ELF-1 (cell line): ENCODE measurements at regions not wholly inside any gene's neighbourhood (a gene's known extent, or its start where the extent isn't known, plus 50 kb on each side); places are given as distances from the start of the nearest gene placed in this dataset.
"Not testable (repeated sequence)": the region's sequence is repeated elsewhere in the genome, so short reads cannot be mapped to it uniquely, and the experiment has no call there.

Source experiments
- DNase-seq: peaks from one replicate; pipeline ENCODE4 v3.0.0-alpha.2; 2016; ENCODE audit warnings: low read depth, low spot score

DNA sequence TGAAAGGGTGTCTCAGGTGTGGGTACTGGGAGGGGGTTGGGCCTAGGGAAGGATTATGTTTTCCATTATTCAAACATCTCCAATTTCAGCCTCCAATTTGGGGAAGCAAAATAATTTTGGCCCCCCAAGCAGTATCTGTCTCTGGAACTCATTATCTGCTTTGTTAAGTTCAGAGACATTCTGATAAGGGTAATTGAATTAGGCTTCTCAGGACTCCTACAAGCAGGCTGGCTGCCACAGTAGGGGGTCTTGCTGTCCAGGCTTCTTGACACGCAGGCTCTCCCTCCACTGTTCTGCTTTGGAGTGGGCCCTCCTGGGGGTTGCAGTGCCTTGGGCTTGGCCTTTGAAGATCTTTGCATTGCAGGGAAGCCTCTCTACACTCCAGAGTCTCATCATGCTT lies 108.1 kb upstream of the SIX2 start:
- DNase-seq = peak; percentile 47

DNA sequence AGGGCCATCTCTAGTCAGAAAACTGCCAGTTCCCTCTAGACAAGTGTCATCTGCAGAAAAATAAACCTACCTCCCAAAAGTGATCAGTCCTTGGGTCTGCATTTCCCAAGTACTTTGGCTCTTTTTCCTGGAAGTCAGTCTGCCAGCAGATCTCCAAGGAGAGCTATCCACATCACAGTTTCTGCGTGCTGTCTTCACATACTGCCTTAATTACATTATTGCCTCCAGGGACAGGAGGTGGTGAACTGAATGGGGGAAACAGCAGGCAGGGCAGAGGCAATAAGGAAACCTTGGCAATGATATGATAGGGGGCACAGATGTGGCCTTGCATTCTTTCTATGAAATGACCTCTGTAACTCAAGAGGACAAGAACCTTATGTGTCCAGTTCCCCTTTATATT lies 105.9 kb upstream of the SIX2 start:
- no peak for DNase-seq

DNA sequence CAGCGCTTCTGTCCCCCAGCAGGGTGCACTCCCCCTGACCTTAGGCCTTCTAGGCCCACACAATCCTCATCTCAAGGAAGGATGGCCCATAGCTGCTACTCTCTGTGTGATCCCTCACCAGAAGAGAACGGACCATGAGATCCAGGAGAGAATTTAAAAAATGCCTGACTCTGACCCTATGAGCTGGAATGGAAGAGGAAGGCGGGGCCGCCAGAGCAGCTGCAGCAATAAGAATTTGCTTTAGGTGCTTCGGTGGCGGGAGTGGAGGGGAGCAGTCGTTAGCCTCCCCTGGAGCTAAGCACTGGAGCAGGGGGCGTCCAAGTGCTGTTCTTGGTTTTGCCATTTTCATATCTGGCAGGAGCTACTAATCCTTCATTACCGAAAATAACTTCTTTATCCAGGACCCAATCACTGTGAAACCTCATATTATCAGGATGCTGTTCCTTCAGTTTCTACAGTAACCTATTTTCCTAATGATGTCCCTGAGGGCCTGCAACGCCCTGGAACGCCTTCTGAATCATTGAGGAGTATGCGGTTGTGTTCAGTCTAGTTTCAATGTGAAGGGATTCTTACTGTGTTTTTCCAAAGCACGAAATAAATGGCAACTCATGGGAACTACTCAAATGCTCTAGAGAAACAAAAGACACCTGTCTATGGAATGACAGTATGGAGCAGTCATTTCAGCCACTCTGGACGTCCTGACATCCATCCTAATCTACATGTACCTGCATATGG lies 105.1 kb upstream of the SIX2 start:
- DNase-seq = peak; percentile 37

DNA sequence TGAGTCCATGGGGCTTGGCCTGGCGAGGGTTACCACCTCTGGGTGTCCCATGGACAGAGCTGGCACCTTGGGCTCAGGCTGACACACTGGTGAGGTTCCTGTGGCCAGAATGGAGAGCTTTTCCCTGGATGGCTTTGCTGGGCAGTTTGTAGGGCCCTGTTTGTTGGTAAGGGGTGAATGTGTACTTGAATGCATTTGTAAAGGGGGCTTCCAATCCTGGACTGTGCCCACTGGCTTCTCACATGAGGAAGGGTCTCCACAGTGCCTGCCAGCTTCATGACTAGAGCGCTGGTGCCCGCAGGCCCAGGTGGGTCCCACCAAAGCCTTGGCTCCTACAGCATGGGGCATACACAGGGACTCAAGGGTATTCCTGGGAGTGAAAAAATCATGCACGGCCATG lies 103.5 kb upstream of the SIX2 start:
- DNase-seq = no peak

DNA sequence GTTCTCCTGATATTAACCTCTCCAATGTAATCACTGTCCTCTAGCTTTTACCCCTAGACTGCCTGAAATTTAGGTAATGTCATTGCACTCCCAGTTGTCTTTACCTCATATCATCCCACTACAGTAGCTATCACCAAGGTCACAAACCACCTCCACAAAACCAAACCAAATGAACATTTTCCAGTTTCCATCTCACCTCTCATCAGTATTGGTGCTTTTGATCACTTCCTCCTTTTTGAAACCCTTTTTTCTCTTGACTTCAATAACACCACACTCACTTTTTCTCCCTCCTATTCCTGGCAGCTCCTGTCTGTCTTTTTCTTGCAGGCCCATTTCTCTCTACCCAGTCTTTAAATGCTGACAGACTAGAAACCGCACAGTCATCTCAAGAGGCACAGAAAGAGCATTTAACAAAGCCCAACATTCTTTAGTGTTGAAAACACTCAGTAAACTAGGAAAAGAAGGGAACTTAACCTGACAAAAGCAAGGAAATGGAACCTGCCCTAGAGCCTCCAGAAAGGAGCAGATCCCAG lies 95.9 kb upstream of the SIX2 start:
- DNase-seq = no peak

DNA sequence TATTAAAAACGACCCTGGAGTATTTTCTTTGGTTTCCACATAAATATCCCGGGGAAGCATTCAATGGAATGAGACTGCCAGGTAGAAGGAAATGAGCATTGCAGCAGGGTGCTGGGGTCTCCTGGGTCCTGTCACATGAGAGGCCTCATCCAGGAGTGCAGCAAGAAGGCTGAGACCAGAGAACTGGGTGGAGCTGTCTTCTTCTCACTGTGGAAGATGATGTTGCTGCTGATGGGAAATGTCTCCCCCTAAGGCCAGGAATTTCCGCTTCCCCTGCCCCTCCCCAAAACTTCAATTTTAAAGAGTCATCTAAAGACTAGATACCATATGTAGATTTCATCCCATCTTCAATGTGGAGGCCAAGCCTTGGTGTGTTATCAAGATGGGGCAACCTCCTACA lies 95.2 kb upstream of the SIX2 start:
- no peak for DNase-seq

DNA sequence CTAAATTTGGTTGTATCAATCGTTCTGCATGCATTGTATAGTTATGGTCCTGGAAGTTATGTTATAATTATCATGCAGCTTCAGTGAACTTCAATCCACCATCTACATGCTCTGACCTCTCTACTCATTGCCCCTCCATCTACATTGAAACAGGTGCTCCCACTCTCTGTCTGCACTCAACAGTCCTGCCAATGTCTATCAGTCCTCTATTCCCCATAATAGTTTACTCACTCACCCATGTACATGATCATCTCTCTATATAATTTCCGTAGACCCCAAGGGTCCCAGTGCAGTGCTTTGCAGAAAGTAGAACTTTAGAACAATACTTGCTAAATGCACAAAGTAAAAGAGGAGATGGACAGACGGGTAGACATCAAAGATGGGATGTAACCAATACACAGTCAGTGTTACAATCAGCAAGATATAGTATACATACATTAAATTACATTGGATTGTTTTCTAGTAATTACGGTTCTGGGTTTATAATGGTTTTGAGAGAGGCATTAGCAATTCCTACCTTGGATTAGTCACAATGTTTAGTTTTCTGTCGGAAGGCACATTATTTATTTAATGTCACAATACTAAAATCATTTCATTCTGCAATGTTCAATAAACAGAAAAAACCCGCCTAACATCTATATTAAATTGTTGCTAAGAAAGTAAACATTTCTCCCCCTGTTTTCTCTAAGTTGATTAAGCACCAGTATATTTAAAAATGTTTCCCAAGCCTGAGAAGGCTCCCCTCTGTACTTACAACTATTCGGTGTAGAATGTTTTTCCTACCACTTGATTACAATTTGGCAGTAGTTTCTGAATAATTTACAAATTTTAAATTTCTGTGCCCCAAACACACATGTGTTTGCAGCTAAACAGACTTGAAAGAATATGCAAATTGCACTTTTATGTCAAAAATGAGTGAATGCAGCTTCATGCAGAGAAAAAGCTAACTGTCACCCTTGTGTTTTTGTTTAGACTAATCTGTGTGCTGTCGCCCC lies 94.4 kb upstream of the SIX2 start:
- no peak for DNase-seq

DNA sequence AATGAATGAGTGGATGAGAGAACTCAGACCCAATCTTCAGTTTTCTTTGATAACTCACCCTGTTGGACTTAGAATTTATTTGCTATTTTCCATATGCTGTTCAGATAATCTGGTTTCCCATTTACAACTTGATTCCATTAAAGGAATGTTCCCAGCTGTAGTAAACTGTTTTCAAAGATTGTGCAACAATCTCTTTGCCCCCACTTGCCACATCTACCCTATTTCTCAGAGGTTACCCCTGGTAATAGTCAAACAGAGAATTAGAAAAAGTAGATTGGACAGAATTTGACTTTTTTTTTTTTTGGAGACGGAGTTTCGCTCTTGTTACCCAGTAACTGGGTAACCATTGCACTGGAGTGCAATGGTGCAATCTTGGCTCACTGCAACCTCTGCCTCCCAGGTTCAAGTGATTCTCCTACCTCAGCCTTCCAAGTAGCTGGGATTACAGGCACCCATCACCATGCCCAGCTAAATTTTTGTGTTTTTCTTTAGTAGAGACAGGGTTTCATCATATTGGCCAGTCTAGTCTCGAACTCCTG lies 93.4 kb upstream of the SIX2 start:
- DNase-seq = no peak

DNA sequence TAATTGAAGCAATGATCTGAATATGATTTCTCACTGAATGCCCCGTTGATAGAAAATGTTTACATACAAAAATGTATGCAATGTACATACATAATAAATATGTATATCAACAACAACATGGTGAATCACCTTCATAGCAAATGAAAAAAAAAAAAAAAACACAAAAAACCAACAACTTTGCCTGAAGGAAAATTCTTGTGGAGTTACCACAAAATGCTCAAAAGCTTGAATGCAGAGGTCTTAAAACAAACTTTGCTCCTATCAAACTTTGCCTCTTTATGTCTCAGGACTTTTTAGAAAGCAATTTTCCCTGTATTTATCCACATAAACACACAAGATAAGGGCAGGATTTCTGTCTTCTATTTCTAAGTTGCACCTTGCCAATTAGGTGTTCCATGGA lies 92.9 kb upstream of the SIX2 start:
- DNase-seq = no peak

DNA sequence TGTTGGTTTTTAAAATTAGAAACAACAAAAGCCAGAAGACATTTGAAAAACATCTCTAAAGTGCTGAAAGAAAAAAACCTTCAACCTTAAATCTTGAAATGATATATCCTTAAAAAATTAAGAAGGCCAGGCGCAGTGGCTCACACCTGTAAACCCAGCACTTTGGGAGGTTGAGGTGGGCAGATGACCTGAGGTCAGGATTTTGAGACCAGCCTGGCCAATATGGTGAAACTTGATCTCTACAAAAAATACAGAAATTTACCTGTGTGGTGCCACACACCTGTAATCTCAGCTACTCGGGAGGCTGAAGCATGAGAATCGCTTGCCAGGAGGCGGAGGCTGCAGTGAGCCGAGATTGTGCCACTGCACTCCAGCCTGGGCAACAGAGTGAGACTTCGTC lies 87.7 kb upstream of the SIX2 start:
- DNase-seq = no peak

DNA sequence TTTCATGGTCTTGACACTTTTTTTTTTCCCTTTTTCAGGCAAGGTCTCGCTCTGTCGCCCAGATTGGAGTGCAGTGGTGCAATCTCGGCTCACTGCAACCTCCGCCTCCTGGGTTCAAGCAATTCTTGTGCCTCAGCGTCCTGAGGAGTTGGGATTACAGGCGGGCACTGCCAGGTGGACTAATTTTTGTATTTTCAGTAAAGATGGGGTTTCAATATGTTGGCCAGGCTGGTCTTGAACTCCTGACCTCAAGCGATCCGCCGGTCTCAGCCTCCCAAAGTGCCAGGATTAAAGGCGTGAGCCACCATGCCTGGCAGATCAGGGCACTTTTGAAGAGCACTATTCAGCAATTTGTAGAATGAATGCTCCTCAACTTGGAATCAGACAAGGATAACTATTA lies 86.8 kb upstream of the SIX2 start:
- not testable (repeated sequence) for DNase-seq

DNA sequence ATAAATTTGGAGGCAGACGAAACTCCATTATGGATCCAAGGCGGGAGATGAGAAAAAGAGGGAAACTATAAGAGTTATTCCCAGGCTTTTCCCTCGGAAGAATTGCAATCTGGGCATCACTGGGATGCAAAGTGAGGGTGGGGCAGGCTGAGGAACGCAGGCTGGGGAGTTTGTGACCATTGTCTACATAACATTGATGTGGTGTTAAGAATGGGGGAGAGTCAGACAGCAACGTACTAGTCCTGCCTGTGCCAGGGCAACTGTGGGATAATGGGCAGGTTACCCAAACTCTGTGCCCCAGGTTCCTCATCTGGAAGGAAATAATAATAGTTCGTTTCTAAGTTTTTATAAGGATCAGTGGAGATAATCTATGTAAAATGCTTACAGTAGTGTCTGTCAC lies 84.4 kb upstream of the SIX2 start:
- DNase-seq = no peak

DNA sequence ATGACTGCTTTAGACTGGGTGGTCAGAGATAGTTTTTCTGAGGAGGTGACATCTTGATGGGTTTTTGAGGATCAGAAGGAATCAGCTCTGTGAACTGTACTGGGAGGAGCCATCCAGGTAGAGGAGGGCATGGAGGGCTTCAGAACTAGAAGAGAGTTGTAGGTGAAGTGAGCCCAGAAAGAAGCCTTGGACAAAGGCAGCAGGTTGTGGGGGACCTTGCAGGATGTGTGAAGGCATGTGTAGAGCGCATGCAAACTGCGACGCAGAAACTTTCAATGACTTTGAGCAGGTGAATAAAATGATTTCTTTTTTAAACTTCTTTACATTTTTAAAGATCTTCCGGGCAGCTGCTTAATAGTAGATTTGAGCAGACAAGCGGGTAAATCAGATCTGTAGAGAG lies 83.9 kb upstream of the SIX2 start:
- DNase-seq = no peak

DNA sequence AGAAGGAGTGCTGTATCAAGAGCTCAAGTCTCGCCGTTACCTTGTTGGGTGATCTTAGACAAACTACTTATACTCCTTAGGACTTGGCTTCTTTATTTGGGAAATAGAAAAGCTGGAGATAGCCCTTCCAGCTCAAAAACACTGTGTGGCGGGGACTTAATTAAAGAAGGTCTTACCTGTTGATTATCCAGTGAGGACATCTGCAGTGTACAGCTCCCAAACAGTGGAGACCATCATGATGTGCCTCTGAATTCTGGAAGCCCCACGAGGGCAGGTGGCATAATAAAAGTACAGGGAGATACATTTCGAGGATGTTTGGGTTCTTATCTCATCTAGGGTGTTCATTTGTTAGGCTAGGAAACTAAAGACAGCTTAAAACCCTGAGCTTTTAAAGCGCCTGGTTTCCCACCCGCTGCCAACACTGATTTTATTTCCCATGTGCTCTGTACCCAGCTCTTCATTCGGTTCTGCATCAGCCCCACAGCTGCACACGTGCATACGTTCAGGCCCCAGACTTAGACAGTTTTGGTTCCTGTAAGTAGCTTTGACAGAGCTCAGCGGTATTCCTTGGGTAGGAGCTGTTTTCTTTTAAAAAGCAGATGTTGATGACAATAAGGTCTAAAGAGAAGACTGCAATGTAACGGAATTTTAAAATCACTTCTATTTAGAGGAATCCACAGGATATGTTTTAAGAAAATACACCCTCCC lies 80.5 kb upstream of the SIX2 start:
- no peak for DNase-seq

DNA sequence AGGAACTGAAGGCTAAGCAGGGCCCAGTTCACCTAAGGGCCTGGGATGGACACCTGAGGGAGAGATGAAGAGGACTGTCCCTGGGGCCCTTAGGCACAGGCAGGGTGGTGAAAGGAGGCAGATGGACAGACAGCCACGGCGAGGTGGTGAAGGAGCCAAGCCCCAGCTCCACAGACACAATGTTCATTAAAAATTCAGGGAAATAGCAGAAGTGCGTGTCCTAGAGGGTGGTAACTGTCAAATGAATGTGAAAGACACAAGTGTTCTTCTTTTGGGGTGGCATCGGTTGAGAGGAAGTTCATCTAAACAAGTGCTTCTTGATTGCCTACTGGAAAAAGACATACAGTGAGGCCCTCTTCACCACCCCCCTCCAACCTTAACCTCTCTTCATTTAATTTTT lies 76.2 kb upstream of the SIX2 start:
- DNase-seq = no peak

DNA sequence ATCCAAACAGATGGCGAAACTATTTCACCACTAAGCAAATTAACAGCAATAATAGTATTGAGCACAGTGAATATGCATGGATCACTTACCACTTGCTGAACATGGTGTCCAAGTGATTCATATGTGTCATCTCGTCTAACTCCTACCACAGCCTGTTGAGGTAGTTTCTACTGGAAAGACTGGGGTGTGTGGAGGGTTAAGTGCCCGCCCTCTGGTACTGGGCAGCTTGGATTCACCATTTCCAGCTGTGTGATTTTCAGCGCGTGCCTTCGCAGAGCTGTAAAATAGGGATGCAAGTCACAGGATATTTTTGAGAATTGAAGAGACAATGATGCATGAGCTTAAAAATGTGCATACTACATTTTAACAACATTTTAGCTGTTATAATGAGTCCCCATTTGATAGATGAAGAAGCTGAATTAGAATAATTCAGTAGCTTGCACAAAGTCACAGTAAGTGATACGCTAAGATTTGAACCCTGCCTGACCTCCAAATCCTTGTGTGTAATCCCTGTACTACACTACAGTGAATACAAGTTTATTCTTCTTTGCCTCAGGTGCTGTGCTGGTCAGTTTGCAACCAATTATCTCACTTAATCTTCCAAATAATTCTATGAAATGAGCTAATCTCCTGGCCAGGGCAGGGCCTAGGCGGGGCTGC lies 75.2 kb upstream of the SIX2 start:
- DNase-seq = no peak

DNA sequence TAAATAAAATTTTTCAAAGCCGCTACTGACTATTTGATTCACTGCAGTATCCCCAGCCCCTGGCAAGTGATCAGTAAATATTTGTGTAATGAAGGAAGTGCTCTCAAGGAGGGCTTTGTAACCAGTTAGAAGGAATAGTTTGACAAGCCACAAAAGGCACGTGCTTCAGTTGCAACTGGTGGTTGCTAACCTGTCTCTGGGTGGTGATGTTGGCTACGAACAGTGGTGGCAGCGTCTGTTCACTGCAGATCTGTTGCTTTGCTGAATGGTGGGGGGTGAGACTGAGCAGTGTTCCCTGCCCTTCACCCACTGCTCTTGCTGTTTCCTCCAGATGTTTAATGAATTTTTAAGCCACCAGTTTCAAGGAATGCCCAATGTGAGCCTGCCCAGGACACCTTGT lies 73.9 kb upstream of the SIX2 start:
- no peak for DNase-seq

DNA sequence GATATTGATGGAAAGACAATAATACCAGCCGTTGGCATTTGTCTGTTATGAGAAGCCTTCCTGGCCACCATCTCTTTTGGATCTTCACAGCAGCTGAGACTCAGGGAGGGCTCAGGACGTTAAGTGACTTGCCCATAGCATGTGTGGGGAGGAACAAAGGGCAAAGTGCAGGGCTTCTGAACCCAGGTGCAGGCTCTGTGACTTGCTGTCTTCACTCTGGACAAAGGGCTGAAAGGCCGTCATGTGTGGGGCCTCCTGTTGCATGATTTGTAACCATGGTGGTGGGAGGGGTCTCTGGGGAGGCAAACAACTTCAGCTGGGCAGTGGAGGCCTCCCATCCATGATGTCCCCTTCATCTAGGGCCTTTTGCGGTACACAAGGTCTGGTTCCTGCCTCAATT lies 65.5 kb upstream of the SIX2 start:
- no peak for DNase-seq

DNA sequence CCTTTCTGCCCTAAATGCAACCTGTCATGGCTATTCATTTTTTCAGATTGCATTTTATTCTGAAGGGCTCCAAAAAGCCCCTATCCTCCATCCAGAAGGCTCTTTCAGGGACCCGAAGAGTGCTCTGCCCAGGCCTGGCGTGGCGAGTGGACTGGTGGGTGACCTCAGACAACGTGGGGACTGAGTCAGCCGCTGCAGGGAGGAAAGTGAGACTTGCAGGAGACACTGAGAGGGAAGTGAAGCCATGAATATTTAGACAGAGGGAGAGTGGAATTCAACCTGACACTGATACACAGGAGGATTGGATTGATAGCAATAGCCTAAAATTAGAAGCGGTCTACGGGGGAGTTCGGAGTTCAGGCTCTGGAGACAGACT lies 63.6 kb upstream of the SIX2 start:
- DNase-seq = no peak

DNA sequence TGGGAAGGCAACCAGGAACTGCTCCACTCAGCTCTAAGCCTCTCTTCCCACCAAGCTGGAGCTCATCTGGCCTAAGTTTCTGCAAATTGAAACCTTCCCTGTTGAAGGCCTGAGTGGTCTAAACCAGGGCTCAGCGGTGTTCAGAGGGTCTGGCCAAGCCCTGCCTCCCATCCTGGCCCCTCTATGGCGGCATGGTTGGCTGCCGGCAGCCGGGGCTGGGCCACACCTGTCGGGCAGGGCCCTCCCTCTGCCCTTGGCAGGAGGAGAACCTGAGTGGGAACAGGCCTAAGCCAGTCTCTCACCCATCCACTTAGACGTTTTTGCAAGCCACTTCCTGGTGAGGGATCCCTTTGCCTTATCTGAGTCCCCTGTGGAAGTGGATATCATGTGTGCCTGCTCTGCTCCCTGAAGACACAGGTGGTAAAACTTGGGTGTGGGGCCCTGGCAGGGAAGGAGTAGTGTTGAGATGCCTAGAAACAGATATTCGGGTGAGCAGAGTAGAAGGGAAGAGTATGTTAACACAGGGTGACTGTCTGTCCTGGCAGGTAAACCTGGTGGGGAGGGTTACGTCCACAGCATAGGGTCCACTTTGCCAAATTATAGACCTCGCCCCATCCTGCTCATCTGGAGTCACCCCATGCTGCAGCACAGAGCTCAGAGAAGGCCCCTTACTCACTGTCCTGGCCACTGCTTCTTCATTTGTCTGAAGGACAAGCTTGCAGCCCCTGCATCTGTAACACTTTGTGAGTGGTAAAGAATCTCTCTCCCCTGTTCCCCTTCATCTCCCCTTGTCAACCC lies 63.0 kb upstream of the SIX2 start:
- DNase-seq = no peak
